Lung (tissue), 11 donors: ENCODE measurements at regions not wholly inside any gene's neighbourhood (a gene's known extent, or its start where the extent isn't known, plus 50 kb on each side); places are given as distances from the start of the nearest gene placed in this dataset.

Experiments
- ATAC-seq: fragments of 200-7000 bp; cut with Tn5 transposase; one replicate; pipeline ENCODE4 v1.9.1; 2020; ENCODE audit warnings: moderate number of reproducible peaks; ENCODE audit not compliant: insufficient read depth, low FRiP score
- DNase-seq, 3 donors: peaks; one replicate each; pipeline ENCODE4 v3.0.0-alpha.2; 2013 to 2017
- H3K27ac ChIP-seq, 2 donors: one replicate each; pipeline ENCODE4 v1.5.1; 2013; ENCODE audit warnings: mild to moderate bottlenecking in 2 of 2, moderate library complexity in 2 of 2, control low read depth in 1 of 2, inconsistent platforms in 1 of 2, low read depth in 1 of 2, low read length in 1 of 2
- H3K27me3 ChIP-seq, 3 donors: one replicate each; pipeline ENCODE4 v1.5.1; 2013; ENCODE audit warnings: low read length in 2 of 3; ENCODE audit not compliant: control insufficient read depth in 3 of 3, insufficient read depth in 3 of 3
- H3K36me3 ChIP-seq, 4 donors: one replicate each; pipeline ENCODE4 v1.5.1; 2013; ENCODE audit warnings: low read length in 4 of 4, mild to moderate bottlenecking in 1 of 4, moderate library complexity in 1 of 4; ENCODE audit not compliant: control insufficient read depth in 4 of 4, insufficient read depth in 4 of 4
- H3K4me1 ChIP-seq, 5 donors: one replicate each; pipeline ENCODE4 v1.5.1; 2013; ENCODE audit warnings: low read length in 5 of 5, mild to moderate bottlenecking in 2 of 5, moderate library complexity in 1 of 5; ENCODE audit not compliant: control insufficient read depth in 5 of 5, insufficient read depth in 5 of 5
- H3K4me3 ChIP-seq: one replicate; pipeline ENCODE4 v1.5.1; 2013; ENCODE audit warnings: mild to moderate bottlenecking, control low read depth, moderate library complexity
- H3K9ac ChIP-seq, 2 donors: one replicate each; pipeline ENCODE4 v1.5.1; 2013; ENCODE audit warnings: low read length in 2 of 2, control low read depth in 1 of 2; ENCODE audit not compliant: insufficient read depth in 1 of 2
- H3K9me3 ChIP-seq, 4 donors: one replicate each; pipeline ENCODE4 v1.5.1; 2013; ENCODE audit warnings: low read length in 3 of 4, mild to moderate bottlenecking in 1 of 4, moderate library complexity in 1 of 4; ENCODE audit not compliant: control insufficient read depth in 4 of 4, insufficient read depth in 3 of 4
- WGBS, 2 donors: extraction: QIAGEN DNeasy Blood & Tissue Kit; methylation state at CpG; one replicate each; pipeline ENCODE4 v1.1.7; 2013; 5-methylcytosine and 5-hydroxymethylcytosine counted together
- TF ChIP-seq, protein P1 (sequence below): IDR thresholded peaks from 2 replicates; pipeline ENCODE4 v1.5.1; 2012; ENCODE audit warnings: mild to moderate bottlenecking; ENCODE audit errors: control extremely low read depth, extremely low read depth
- donor health status: control.
- donor health status: control.
- donor health status: Bipolar disorder and iron deficiency.
- donor health status: healthy.
- donor health status: DM: yes; HTN: yes; CAD: no.

DNA sequence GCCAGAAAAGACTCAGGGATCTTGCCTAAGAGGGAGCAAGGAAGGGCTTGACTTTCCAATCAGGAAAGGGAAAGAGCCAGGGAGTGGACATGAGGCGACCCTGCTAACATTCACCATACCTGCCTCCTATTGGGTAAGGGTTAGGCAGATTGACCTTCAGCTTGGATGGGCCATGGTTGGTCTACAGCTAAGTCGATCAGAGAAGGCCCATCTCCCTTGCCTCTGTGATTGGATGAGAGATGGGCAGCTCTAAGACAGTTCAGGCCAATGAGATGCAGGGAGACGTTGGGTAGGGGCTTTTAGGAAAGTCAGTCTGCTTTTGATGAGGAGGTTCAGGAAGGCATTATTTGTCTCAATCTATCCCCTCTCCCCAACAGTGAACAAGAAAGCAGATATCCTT, 135.0 kb upstream of the STC2 start:
- H3K9ac ChIP-seq, result no peak overlapping the region
- no peak overlapping the region for H3K4me3 ChIP-seq
- ATAC-seq (no peak), DNase-seq (no peak)
- WGBS, 2 donors, result 77 to 88% methylated on average over 3 of the region's 3 CpGs
- no peaks in the 10 kb centered on the region for H3K4me1 ChIP-seq
- no peaks in the 10 kb centered on the region for H3K36me3 ChIP-seq
- H3K27ac ChIP-seq, result no peak overlapping the region
- no peaks in the 10 kb centered on the region for H3K27me3 ChIP-seq
- peaks cover 0 to 10% (median 0%) of the 10 kb centered on the region in 4 donors for H3K9me3 ChIP-seq
- TF ChIP-seq, protein P1, sequence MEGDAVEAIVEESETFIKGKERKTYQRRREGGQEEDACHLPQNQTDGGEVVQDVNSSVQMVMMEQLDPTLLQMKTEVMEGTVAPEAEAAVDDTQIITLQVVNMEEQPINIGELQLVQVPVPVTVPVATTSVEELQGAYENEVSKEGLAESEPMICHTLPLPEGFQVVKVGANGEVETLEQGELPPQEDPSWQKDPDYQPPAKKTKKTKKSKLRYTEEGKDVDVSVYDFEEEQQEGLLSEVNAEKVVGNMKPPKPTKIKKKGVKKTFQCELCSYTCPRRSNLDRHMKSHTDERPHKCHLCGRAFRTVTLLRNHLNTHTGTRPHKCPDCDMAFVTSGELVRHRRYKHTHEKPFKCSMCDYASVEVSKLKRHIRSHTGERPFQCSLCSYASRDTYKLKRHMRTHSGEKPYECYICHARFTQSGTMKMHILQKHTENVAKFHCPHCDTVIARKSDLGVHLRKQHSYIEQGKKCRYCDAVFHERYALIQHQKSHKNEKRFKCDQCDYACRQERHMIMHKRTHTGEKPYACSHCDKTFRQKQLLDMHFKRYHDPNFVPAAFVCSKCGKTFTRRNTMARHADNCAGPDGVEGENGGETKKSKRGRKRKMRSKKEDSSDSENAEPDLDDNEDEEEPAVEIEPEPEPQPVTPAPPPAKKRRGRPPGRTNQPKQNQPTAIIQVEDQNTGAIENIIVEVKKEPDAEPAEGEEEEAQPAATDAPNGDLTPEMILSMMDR, result no peak

DNA sequence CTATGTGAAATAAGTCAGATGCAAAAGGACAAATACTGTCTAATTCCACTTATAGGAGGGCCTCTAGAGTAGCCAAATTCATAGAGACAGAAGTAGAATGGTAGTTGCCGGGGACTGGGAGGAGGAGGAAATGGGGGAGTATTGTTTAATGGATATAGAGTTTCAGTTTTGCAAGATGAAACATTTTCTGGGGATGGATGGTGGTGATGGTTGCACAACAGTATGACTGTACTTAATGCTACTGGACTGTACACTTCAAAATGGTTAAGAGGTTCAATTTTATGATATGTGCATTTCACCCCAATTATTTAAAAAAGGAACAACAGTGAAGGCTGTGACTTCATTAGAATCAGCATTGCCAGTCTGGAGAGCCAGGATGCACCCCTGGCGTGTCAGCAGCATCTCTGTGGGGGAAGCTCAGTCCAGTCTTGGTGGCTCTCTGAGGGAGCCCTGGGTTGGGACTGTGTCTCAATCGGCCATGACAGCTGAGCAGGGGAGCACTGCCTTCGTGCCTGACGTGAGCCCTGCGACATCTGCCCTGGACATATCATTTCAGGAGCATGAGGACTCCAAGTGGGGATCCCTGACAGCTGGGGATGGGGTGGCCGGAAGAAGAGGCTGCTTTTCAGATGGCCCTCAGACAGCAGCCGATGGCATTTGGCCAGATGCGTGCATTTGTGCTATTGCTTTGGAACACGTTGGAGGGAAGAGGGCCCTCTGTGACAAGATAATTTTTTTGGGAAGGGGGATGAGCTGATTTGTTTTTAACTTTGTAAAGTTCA, 130.8 kb upstream of the STC2 start:
- H3K4me1 ChIP-seq, result peaks cover 0 to 11% (median 0%) of the 10 kb centered on the region in 5 donors
- H3K27ac ChIP-seq, result no peak overlapping the region
- ATAC-seq (no peak), DNase-seq (peak in 1 of 3 donors; percentile 38)
- H3K9me3 ChIP-seq, result peaks cover 0 to 5% (median 1%) of the 10 kb centered on the region in 4 donors
- no peaks in the 10 kb centered on the region for H3K27me3 ChIP-seq
- H3K36me3 ChIP-seq, result no peaks in the 10 kb centered on the region
- TF ChIP-seq, protein P1, result no peak
- H3K9ac ChIP-seq, result no peak overlapping the region
- H3K4me3 ChIP-seq, result no peak overlapping the region
- WGBS, 2 donors, result 62 to 64% methylated on average over 10 of the region's 10 CpGs

DNA sequence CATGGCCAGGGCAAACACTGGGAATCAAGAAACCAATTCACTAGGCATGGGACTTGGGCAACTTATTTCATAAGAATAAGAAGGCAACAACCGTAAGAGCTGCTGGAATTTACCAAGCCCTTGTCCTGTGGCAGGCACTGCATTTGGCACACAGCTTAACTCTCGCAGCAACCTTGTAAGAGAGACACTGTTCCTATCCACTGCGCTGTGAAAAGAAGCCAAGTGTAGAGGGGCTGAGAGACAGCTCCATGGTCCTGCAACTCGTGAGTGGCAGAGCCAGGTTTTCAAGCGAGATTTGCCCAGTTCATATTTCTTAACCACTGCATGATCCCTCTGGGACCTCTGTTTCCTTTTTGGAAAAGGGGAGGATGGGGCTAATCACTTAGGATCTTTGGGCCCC, 129.3 kb upstream of the STC2 start:
- Histone ChIP-seq H3K4me1 (peaks cover 0 to 13% (median 0%) of the 10 kb centered on the region in 5 donors), H3K4me3 (no peak overlapping the region), H3K9me3 (peaks cover 0 to 2% (median 0%) of the 10 kb centered on the region in 4 donors), H3K27ac (peak overlapping the region in 1 of 2 donors; percentile 71), H3K9ac (no peak overlapping the region), H3K36me3 (no peaks in the 10 kb centered on the region), H3K27me3 (no peaks in the 10 kb centered on the region)
- ATAC-seq (no peak), DNase-seq (no peak)
- TF ChIP-seq, protein P1, result no peak
- WGBS, 2 donors, result 52 to 61% methylated on average over 5 of the region's 5 CpGs

DNA sequence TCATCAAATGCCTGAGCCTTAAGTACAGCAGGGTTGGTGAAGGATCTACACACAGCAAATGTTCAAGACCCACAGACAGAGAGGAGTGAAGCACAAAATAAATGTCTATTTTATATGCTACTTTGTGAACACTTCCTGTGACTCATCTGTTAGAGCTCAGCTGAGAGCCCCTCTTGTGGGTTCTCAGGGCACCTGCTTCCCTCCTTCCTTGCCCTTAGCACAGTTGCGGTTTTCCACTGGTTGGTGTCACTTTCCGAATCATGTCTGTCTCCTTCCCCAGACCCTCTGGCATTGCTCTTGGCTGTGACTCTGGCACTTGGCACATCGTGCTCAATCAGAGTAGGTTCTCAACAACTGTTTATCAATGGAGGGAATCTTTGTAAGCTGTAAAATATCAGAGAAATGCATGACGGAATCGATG, 128.5 kb upstream of the STC2 start:
- DNase-seq, result no peak
- H3K9ac ChIP-seq, result no peak overlapping the region
- ATAC-seq, result no peak
- peaks cover 0 to 2% (median 0%) of the 10 kb centered on the region in 4 donors for H3K9me3 ChIP-seq
- no peak overlapping the region for H3K4me3 ChIP-seq
- TF ChIP-seq, protein P1, result no peak
- H3K27ac ChIP-seq, result peak overlapping the region in 1 of 2 donors; percentile 71
- 62 to 67% methylated on average over 5 of the region's 5 CpGs for WGBS, 2 donors
- H3K4me1 ChIP-seq, result peaks cover 0 to 13% (median 1%) of the 10 kb centered on the region in 5 donors
- no peaks in the 10 kb centered on the region for H3K27me3 ChIP-seq
- H3K36me3 ChIP-seq, result no peaks in the 10 kb centered on the region
